ENCODE measurements at regions not wholly inside any gene's neighbourhood (a gene's known extent, or its start where the extent isn't known, plus 50 kb on each side); places are given as distances from the start of the nearest gene placed in this dataset.

DNA sequence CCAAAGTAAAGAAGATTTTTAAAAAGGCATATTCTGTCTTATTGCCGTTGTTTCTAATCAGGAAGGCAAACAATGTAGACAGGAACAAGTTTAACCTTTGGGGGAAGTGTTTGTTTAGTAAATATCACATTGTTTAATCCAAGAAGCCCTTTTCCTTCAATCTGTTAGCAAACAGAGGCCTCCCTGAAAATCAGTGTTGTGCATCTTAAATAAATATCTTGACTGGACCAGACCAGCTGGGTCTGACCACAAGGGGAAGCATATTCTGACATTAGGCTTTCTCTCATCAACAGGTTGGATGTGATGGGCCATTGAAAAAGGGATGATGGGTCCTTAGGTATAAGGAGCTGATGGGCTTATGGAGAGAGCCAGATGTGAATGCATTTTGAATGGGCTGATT, 81.8 kb upstream of the SGIP1 start (continued):
- TF ChIP-seq, protein P1, sequence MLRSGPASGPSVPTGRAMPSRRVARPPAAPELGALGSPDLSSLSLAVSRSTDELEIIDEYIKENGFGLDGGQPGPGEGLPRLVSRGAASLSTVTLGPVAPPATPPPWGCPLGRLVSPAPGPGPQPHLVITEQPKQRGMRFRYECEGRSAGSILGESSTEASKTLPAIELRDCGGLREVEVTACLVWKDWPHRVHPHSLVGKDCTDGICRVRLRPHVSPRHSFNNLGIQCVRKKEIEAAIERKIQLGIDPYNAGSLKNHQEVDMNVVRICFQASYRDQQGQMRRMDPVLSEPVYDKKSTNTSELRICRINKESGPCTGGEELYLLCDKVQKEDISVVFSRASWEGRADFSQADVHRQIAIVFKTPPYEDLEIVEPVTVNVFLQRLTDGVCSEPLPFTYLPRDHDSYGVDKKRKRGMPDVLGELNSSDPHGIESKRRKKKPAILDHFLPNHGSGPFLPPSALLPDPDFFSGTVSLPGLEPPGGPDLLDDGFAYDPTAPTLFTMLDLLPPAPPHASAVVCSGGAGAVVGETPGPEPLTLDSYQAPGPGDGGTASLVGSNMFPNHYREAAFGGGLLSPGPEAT (IDR thresholded peaks at IDR 0.05; ENCODE audit: low read depth): no peak
- TF ChIP-seq SMC3 (IDR thresholded peaks at IDR 0.05; ENCODE audit: borderline replicate concordance, low read length): no peak
- TF ChIP-seq ZNF384 (IDR thresholded peaks at IDR 0.05; ENCODE audit: borderline replicate concordance, low read depth, low read length): no peak

DNA sequence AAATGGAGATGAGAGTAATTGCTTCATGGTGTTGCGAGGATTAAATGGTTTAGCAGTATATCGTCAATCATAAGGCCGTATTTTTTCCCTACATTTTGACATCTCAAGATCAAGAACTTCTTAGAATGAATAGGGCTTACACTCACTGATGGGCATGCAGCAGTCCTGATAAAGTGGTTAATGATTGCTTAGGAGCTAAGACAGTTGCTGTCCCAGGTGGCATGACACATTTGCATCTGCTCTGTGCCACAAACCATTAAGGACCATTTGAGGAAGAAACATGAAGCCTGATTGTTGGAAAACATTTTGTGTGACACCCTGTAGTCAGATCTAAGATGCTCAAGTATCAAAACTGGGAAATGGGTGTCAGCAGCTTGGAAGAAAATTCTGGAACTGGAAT, 81.0 kb upstream of the SGIP1 start:
- H3K9me3 ChIP-seq (replicated peaks; ENCODE audit: control insufficient read depth, insufficient read depth, low read length): no peaks in the 10 kb centered on the region
- ChIA-PET POLR2A (no interaction called here), SMC1A (ENCODE audit: uncharacterized antibody, unreplicated experiment) (interaction anchor here (0.6 to 12.8 kb wide), 2 partner anchors 16 to 205 kb away, joined by 3 to 663 read pairs; no protein-coding TSS in a partner anchor), CTCF (no interaction called here), RAD21 (ENCODE audit: unreplicated experiment) (interaction anchor here (14.3 kb wide), 1 partner anchor 204 kb away, joined by 519 read pairs; no protein-coding TSS in a partner anchor)
- FAIRE-seq: no peak
- DNase-seq (ENCODE audit: low read depth, low spot score): no peak
- TF ChIP-seq FOXK2 (IDR thresholded peaks at IDR 0.05) (no peak), SMAD1 (IDR thresholded peaks at IDR 0.05; ENCODE audit: low read depth, partially characterized antibody) (no peak), ESRRA (IDR thresholded peaks at IDR 0.05; ENCODE audit: low read length) (no peak), CBFB (IDR thresholded peaks at IDR 0.05; ENCODE audit: low read depth) (no peak), BACH1 (IDR thresholded peaks at IDR 0.05; ENCODE audit: borderline replicate concordance) (no peak), JUND (IDR thresholded peaks at IDR 0.05; ENCODE audit: low read depth, low read length) (no peak), TCF7 (IDR thresholded peaks at IDR 0.05; ENCODE audit: borderline replicate concordance) (no peak), MYC (IDR thresholded peaks at IDR 0.05; ENCODE audit: insufficient read depth, insufficient read length, insufficient replicate concordance, low read length, severe bottlenecking) (no peak), CBX3 (IDR thresholded peaks at IDR 0.05; ENCODE audit: borderline replicate concordance, low read depth) (no peak), NBN (IDR thresholded peaks at IDR 0.05) (no peak), LARP7 (IDR thresholded peaks at IDR 0.05) (no peak), DPF2 (IDR thresholded peaks at IDR 0.05) (no peak)
- TF ChIP-seq, protein P2, sequence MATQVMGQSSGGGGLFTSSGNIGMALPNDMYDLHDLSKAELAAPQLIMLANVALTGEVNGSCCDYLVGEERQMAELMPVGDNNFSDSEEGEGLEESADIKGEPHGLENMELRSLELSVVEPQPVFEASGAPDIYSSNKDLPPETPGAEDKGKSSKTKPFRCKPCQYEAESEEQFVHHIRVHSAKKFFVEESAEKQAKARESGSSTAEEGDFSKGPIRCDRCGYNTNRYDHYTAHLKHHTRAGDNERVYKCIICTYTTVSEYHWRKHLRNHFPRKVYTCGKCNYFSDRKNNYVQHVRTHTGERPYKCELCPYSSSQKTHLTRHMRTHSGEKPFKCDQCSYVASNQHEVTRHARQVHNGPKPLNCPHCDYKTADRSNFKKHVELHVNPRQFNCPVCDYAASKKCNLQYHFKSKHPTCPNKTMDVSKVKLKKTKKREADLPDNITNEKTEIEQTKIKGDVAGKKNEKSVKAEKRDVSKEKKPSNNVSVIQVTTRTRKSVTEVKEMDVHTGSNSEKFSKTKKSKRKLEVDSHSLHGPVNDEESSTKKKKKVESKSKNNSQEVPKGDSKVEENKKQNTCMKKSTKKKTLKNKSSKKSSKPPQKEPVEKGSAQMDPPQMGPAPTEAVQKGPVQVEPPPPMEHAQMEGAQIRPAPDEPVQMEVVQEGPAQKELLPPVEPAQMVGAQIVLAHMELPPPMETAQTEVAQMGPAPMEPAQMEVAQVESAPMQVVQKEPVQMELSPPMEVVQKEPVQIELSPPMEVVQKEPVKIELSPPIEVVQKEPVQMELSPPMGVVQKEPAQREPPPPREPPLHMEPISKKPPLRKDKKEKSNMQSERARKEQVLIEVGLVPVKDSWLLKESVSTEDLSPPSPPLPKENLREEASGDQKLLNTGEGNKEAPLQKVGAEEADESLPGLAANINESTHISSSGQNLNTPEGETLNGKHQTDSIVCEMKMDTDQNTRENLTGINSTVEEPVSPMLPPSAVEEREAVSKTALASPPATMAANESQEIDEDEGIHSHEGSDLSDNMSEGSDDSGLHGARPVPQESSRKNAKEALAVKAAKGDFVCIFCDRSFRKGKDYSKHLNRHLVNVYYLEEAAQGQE (IDR thresholded peaks at IDR 0.05; ENCODE audit: low read depth, low read length): no peak
- no peak overlapping the region for H3K27ac ChIP-seq (ENCODE audit: control insufficient read depth, insufficient read depth)
- no peak overlapping the region for H3K9ac ChIP-seq (ENCODE audit: control insufficient read depth, insufficient read depth, low read length)
- intact Hi-C loops (cut with micrococcal nuclease; ENCODE audit: unreplicated experiment) (no loop called here), in situ Hi-C loops (cut with MboI) (loop anchor here (5.0 to 25.0 kb wide), 2 partner anchors 501 to 741 kb away; no protein-coding TSS in a partner anchor)
- no peaks in the 10 kb centered on the region for H3K27me3 ChIP-seq (replicated peaks in 1 of 2; ENCODE audit: control insufficient read depth in 2 of 2, insufficient read depth in 2 of 2, low read length in 1 of 2)
- no peaks in the 10 kb centered on the region for H3K36me3 ChIP-seq (ENCODE audit: control insufficient read depth in 2 of 2, insufficient read depth in 2 of 2, low read length in 1 of 2)
- H4K20me1 ChIP-seq (ENCODE audit: control insufficient read depth, insufficient read depth): no peaks in the 10 kb centered on the region
- BruUV-seq (replicated peaks): no TSS peak
- WGBS (ENCODE audit: insufficient coverage, insufficient replicate concordance, low lambda C conversion rate, missing lambda C conversion rate): 92% methylated on average over 3 of the region's 3 CpGs
- no peak overlapping the region for H3K4me2 ChIP-seq (ENCODE audit: control insufficient read depth, insufficient read depth)
- H3K4me1 ChIP-seq (ENCODE audit: control insufficient read depth, insufficient read depth, low read length): no peaks in the 10 kb centered on the region
- no peak overlapping the region for H3K4me3 ChIP-seq
- no peaks in the 10 kb centered on the region for H3K79me2 ChIP-seq (ENCODE audit: control insufficient read depth, insufficient read depth, low read length)
- ATAC-seq: peak; percentile 39; the same call in 1 of the 3 replicates
- no peak overlapping the region for H2AFZ ChIP-seq (ENCODE audit: control insufficient read depth, low read depth, low read length)

Measured in GM12878 (cell line).